ENCODE measurements at regions not wholly inside any gene's neighbourhood (a gene's known extent, or its start where the extent isn't known, plus 50 kb on each side); places are given as distances from the start of the nearest gene placed in this dataset.

- no peak for DNase-seq
Measured at GRCh38 chr2:123144082-123144481, 881.0 kb upstream of the CNTNAP5 start.

DNA sequence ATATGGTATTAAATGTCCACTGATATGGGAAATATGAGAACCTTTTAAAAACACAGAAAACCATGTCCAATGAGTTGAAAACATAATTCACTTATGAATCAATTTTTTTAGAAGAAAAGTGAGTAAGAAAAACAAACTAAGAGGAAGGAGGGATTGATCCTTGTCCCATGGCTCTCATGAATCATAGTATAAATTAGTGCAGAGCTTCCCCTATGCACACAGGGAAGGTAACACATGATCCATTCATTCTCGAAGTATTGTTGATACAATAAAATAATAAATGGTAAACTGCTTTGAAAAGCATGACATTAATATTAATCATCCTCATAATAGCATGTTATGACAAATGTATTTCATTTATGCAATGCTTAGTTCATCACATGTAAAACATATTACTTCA, 872.0 kb upstream of the CNTNAP5 start:
- no peak for DNase-seq

GRCh38 chr2:123154195-123154594, 870.9 kb upstream of the CNTNAP5 start:
- no peak for DNase-seq

DNA sequence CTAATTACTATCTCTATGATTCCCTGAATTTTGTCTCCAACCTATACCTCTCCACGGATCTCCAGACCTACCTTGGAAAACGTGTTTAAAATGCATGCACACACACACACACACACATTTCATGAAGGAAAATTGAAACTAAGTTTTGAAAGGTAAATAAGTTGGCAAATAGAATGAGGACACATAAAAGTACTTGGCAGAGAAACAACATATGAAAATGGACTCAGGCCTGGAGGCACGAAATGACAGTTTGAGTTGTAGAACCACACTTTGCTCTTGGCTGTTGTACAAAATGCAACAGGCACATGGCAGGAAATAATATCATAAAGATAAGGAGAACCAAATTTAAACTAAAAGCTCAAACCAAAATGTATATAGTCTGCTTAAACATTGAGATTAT, 868.1 kb upstream of the CNTNAP5 start:
- DNase-seq, result no peak

DNA sequence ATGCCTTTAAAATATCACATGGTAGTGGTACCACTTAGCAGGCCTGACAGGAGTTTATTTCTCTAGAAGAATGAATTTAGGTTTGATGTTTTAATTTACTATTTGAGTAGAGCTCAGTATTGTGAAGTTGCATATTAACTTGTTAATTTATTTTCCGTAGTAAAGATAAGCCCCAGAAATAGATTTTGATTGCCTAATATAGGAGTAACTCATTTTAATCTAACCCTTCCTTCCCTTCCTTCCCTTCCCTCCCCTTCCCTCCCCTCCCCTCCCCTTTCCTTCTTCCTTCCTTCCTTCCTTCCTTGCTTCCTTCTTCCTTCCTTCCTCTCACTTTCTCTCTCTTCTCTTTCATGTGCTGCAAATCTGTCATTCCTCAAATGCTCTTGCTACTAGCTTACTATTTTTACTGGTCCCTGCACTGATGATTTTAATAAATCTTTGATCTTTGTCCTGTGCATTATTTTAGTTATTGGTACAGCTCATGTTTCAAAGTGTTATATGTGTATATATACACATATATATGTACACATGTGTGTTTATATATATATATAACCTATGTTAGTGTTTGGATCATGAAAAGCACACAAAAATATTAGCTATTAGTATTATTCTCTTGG, 862.6 kb upstream of the CNTNAP5 start:
- DNase-seq, result no peak

- no peak for DNase-seq
Measured at GRCh38 chr2:123163398-123163797, 861.7 kb upstream of the CNTNAP5 start.

GRCh38 chr2:123164216-123164615, 860.9 kb upstream of the CNTNAP5 start:
- no peak for DNase-seq

- DNase-seq, result no peak
Measured at GRCh38 chr2:123165616-123166015, 859.5 kb upstream of the CNTNAP5 start.

DNA sequence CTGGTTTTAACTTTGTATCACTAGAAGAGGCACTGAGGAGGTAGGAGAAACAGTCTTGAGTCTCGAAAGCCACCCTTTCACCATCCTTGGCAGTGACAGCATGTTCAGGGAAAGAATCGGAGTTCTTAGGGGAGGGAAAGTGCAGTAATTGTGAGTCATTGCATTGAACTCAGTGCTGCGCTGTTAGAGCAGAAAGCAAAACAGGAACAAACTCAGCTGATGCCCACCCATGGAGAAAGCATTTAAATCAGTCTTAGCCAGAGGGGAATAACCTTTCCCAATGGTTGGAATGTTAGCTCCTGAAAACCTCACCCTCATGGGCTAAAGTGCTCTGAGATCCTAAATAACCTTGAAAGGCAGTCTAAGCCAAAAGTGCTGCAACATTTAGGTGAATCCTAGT, 845.6 kb upstream of the CNTNAP5 start:
- DNase-seq, result no peak

GRCh38 chr2:123195957-123196356, 829.1 kb upstream of the CNTNAP5 start:
- DNase-seq, result no peak

GRCh38 chr2:123200035-123200434, 825.1 kb upstream of the CNTNAP5 start:
- no peak for DNase-seq

GRCh38 chr2:123207245-123207644, 817.8 kb upstream of the CNTNAP5 start:
- no peak for DNase-seq

DNA sequence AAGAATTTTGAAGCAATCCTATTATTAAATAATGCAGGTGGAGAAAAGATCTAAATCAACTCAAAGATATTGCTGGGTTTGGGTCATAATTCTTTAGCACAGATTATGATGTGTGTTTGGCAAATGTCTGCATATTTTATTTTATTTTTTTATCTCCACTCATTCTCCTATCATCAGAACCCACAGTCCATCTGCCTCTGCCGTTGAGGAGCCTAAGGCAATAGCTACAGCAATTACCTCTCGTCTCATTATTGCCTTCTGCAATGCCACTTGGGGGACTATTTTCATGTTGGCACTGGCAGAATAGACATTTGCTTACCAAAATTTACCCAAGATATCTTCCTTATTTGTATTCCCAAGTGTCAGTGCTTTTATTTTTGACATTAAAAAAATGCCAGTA, 815.9 kb upstream of the CNTNAP5 start:
- no peak for DNase-seq

- no peak for DNase-seq
Measured at GRCh38 chr2:123211181-123211580, 813.9 kb upstream of the CNTNAP5 start.

DNA sequence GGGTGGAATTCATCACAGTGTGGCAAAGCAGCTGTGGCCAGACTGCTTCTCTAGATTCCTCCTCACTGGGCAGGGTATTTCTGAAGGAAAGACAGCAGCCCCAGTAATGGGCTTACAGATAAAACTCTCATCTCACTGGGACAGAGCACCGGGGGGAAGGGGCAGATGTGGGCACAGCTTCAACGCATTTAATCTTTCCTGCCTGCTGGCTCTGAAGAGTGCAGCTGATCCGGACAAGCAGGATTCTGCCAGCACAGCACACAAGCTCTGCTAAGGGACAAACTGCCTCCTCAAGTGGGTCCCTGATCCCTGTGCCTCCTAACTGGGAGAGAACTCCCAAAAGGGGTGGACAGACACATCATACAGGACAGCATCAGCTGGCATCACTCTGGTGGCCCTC, 779.9 kb upstream of the CNTNAP5 start:
- no peak for DNase-seq

GRCh38 chr2:123258877-123259539, 766.1 kb upstream of the CNTNAP5 start:
- no peak for DNase-seq

DNA sequence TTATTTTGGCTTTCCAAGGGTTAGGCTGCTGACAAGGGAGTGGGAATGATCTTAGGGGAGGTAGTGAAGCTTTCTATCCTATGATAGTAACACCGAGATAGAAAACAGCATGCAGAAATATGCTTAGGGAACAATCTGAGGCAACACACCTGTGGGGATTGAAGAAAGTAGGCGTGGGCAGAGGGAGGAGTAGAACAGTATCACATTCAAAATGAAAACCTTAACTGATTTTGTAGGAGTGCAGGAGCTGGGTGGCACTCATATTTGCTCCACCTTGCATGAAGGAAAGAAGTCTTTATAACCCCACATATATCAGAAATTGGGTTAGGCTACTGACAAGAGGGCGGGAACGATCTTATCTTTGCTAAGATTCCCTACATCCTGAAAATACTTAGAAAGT, 762.2 kb upstream of the CNTNAP5 start:
- DNase-seq, result no peak

DNA sequence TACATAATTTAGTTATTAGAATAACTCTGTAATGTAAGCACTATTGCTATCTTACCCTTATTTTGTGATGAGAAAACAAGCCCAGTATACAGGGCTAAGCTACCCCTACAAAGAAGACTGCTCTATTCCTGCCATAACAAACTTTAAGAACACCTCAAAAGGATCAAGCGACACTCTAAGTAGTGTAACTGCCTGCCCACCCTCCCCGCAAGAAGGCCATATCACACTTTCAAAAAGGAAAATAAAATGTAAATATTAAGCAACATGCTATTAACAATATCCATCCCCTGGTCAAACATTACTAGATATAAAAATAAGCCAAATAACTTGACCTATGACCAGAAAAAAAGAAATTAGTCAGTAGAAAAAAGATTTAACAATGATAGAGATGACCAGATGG, 741.7 kb upstream of the CNTNAP5 start:
- DNase-seq, result no peak

DNA sequence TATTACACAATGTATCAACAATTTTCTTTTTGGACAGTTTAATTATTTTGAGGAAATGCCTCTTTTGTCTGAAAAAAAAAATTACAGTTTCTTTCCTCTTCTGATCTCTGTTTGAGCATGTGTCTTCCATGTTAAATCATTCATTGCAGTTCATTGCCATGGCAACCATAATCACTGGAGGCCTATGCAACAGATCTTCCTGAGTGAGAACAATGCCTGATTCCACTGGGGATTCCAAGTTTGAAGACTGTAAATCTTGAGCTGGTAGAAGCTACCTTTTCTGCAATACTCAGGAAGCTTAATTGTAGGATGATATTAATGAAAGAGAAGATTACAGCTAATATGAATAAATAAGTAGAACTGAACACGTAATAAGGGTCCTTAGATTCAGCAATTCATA, 721.4 kb upstream of the CNTNAP5 start:
- DNase-seq, result no peak

Data from hindlimb muscle (tissue), 1 donor.